GM23338 (cell line): ENCODE measurements at regions not wholly inside any gene's neighbourhood (a gene's known extent, or its start where the extent isn't known, plus 50 kb on each side); places are given as distances from the start of the nearest gene placed in this dataset.

Experiments
- ATAC-seq: fragments of 200-7000 bp; cut with Tn5 transposase; 3 replicates; pipeline ENCODE4 v1.9.1; 2020
- DNase-seq: peaks from one replicate; pipeline ENCODE4 v3.0.0-alpha.2; 2015; ENCODE audit warnings: low spot score
- H2AFZ ChIP-seq: fragments of 200-600 bp; sonication (generic); 2 replicates; pipeline ENCODE4 v1.8.0; 2016; ENCODE audit warnings: antibody characterized with exemption, mild to moderate bottlenecking, moderate library complexity
- H3F3A ChIP-seq: fragments of 200-600 bp; sonication (generic); replicated peaks from 2 replicates; pipeline ENCODE4 v1.8.0; 2017; ENCODE audit warnings: antibody characterized with exemption, mixed run types, low read depth
- H3K27ac ChIP-seq: fragments of 200-600 bp; sonication (generic); 2 replicates; pipeline ENCODE4 v1.6.1; 2016; ENCODE audit warnings: low read depth
- H3K27me3 ChIP-seq: fragments of 200-600 bp; sonication (generic); 2 replicates; pipeline ENCODE4 v1.8.0; 2016; ENCODE audit warnings: mild to moderate bottlenecking, mixed run types, moderate library complexity; ENCODE audit not compliant: insufficient read depth
- H3K36me3 ChIP-seq: fragments of 200-600 bp; sonication (generic); 2 replicates; pipeline ENCODE4 v1.8.0; 2016; ENCODE audit warnings: mild to moderate bottlenecking; ENCODE audit not compliant: insufficient read depth
- H3K4me1 ChIP-seq: fragments of 200-600 bp; sonication (generic); 2 replicates; pipeline ENCODE4 v1.8.0; 2016; ENCODE audit warnings: mild to moderate bottlenecking, moderate library complexity; ENCODE audit not compliant: insufficient read depth
- H3K4me2 ChIP-seq: fragments of 200-600 bp; sonication (generic); 2 replicates; pipeline ENCODE4 v1.7.1; 2017; ENCODE audit warnings: mixed run types
- H3K4me3 ChIP-seq: fragments of 200-600 bp; sonication (generic); 2 replicates; pipeline ENCODE4 v1.6.1; 2016; ENCODE audit warnings: mixed run types
- H3K79me2 ChIP-seq: fragments of 200-600 bp; sonication (generic); replicated peaks from 2 replicates; pipeline ENCODE4 v1.8.0; 2017; ENCODE audit warnings: mild to moderate bottlenecking; ENCODE audit not compliant: insufficient read depth
- H3K9me2 ChIP-seq: fragments of 200-600 bp; sonication (generic); 2 replicates; pipeline ENCODE4 v1.8.0; 2017; ENCODE audit not compliant: insufficient read depth
- H4K20me1 ChIP-seq: fragments of 200-600 bp; sonication (generic); replicated peaks from 2 replicates; pipeline ENCODE4 v1.8.0; 2017; ENCODE audit warnings: mild to moderate bottlenecking; ENCODE audit not compliant: insufficient read depth
- H3K27ac Mint-ChIP-seq: 2 replicates; pipeline ENCODE4 v1.8.0; 2020; ENCODE audit warnings: inconsistent platforms, mild to moderate bottlenecking, moderate library complexity, mixed read lengths
- H3K27me3 Mint-ChIP-seq: 3 replicates; pipeline ENCODE4 v1.8.0; 2022; ENCODE audit warnings: low read depth, mild to moderate bottlenecking, moderate library complexity, mixed read lengths, inconsistent platforms; ENCODE audit not compliant: insufficient read depth, poor library complexity
- H3K36me3 Mint-ChIP-seq: 3 replicates; pipeline ENCODE4 v1.8.0; 2021; ENCODE audit warnings: low read depth, mild to moderate bottlenecking, inconsistent platforms, moderate library complexity, mixed read lengths
- H3K4me1 Mint-ChIP-seq: 3 replicates; pipeline ENCODE4 v1.8.0; 2020; ENCODE audit warnings: mild to moderate bottlenecking, inconsistent platforms, mixed read lengths
- H3K4me3 Mint-ChIP-seq: 3 replicates; pipeline ENCODE4 v1.8.0; 2021; ENCODE audit warnings: moderate library complexity, mild to moderate bottlenecking, inconsistent platforms, mixed read lengths
- H3K9me3 Mint-ChIP-seq: 3 replicates; pipeline ENCODE4 v1.8.0; 2020; ENCODE audit warnings: moderate library complexity, mild to moderate bottlenecking, inconsistent platforms, mixed read lengths
- CTCF ChIP-seq, 2 experiments: fragments of 200-600 bp in 1 of 2; sonication (generic) in 1 of 2; conservative IDR thresholded peaks; 2 replicates each; pipeline versions ENCODE4 v1.5.1 to v1.6.1; 2016 to 2017; ENCODE audit warnings: antibody characterized with exemption in 2 of 2, low read depth in 2 of 2, mild to moderate bottlenecking in 2 of 2, moderate library complexity in 1 of 2
- ETS1 ChIP-seq: IDR thresholded peaks from 2 replicates; pipeline ENCODE4 v1.6.1; 2016; ENCODE audit warnings: antibody characterized with exemption
- EZH2 ChIP-seq: fragments of 200-600 bp; sonication (generic); IDR thresholded peaks from one replicate; pipeline ENCODE4 v1.8.0; 2017; ENCODE audit warnings: antibody characterized with exemption, mild to moderate bottlenecking, low read depth; ENCODE audit not compliant: unreplicated experiment
- EZH2phosphoT487 ChIP-seq: fragments of 200-600 bp; sonication (generic); IDR thresholded peaks from one replicate; pipeline ENCODE4 v1.8.1; 2018; ENCODE audit warnings: antibody characterized with exemption; ENCODE audit not compliant: unreplicated experiment
- NANOG ChIP-seq: IDR thresholded peaks from 2 replicates; pipeline ENCODE4 v1.6.1; 2016; ENCODE audit warnings: antibody characterized with exemption, borderline replicate concordance
- POLR2AphosphoS5 ChIP-seq: IDR thresholded peaks from 2 replicates; pipeline ENCODE4 v1.6.1; 2016; ENCODE audit warnings: antibody characterized with exemption, low read depth
- REST ChIP-seq: IDR thresholded peaks from one replicate; pipeline ENCODE4 v1.6.1; 2018; ENCODE audit warnings: antibody characterized with exemption; ENCODE audit not compliant: unreplicated experiment
- STAT1 ChIP-seq: IDR thresholded peaks from one replicate; pipeline ENCODE4 v1.6.1; 2016; ENCODE audit warnings: antibody characterized with exemption; ENCODE audit not compliant: unreplicated experiment
- ZNF114 ChIP-seq: fragments of 250-450 bp; sonication (Bioruptor Pico); IDR thresholded peaks from 2 replicates; pipeline ENCODE4 v1.5.0; 2020; ENCODE audit warnings: mild to moderate bottlenecking, moderate library complexity
- ZNF331 ChIP-seq: fragments of 250-450 bp; sonication (Bioruptor Pico); IDR thresholded peaks from 2 replicates; pipeline ENCODE4 v1.5.0; 2020; ENCODE audit warnings: low read depth, mild to moderate bottlenecking, moderate library complexity
- ZNF462 ChIP-seq: fragments of 250-450 bp; sonication (Bioruptor Pico); IDR thresholded peaks from 2 replicates; pipeline ENCODE4 v1.5.0; 2020; ENCODE audit warnings: mild to moderate bottlenecking, moderate library complexity

- Mint-ChIP-seq H3K4me1 (peaks cover 6% of the 10 kb centered on the region; the same call in 1 of the 3 replicates), H3K9me3 (no peaks in the 10 kb centered on the region), H3K27me3 (peaks cover 9% of the 10 kb centered on the region), H3K27ac (no peak overlapping the region), H3K4me3 (no peak overlapping the region), H3K36me3 (no peaks in the 10 kb centered on the region; the same call in 2 of the 3 replicates)
- Histone ChIP-seq H3F3A (no peaks in the 10 kb centered on the region), H2AFZ (no peak overlapping the region), H3K27me3 (no peaks in the 10 kb centered on the region), H3K36me3 (no peaks in the 10 kb centered on the region), H3K9me2 (no peaks in the 10 kb centered on the region), H3K4me1 (peaks cover 4% of the 10 kb centered on the region; the same call in 1 of the 2 replicates), H3K4me2 (no peak overlapping the region), H3K4me3 (no peak overlapping the region), H3K79me2 (no peaks in the 10 kb centered on the region), H4K20me1 (no peaks in the 10 kb centered on the region), H3K27ac (no peak overlapping the region)
- DNase-seq (no peak), ATAC-seq (no peak)
- no peak for TF ChIP-seq NANOG
- no peak for TF ChIP-seq ZNF462 (CRISPR knock-in tag)
- no peak for TF ChIP-seq ZNF331 (CRISPR knock-in tag)
- no peak for TF ChIP-seq REST
- no peak for TF ChIP-seq ETS1
- no peak for TF ChIP-seq ZNF114 (CRISPR knock-in tag)
- TF ChIP-seq EZH2, result no peak
- TF ChIP-seq CTCF (conservative IDR thresholded peaks at IDR 0.05; ENCODE audit: low read depth in 2 of 2), result no peak
- no peak for TF ChIP-seq EZH2phosphoT487
- no peak for TF ChIP-seq STAT1
- no peak for TF ChIP-seq POLR2AphosphoS5
Observed at GRCh38 chr16:86217891-86218270, 292.4 kb upstream of the FOXF1 start.
